WERI-Rb-1 (cell line): ENCODE measurements at regions not wholly inside any gene's neighbourhood (a gene's known extent, or its start where the extent isn't known, plus 50 kb on each side); places are given as distances from the start of the nearest gene placed in this dataset.

Experiments
- DNase-seq: peaks from one replicate; pipeline ENCODE4 v3.0.0-alpha.2; 2020
- H3K27ac ChIP-seq: fragments of 250-450 bp; sonication (Bioruptor Pico); 2 replicates; pipeline ENCODE4 v1.5.1; 2020; ENCODE audit warnings: mild to moderate bottlenecking, moderate library complexity
- H3K27me3 ChIP-seq: fragments of 250-450 bp; sonication (Bioruptor Pico); 2 replicates; pipeline ENCODE4 v1.5.1; 2021; ENCODE audit warnings: mild to moderate bottlenecking, low read depth, moderate library complexity; ENCODE audit not compliant: insufficient read depth, severe bottlenecking
- H3K36me3 ChIP-seq: fragments of 250-450 bp; sonication (Bioruptor Pico); 2 replicates; pipeline ENCODE4 v1.5.1; 2020; ENCODE audit warnings: mild to moderate bottlenecking, moderate library complexity
- H3K4me3 ChIP-seq: 2 replicates; pipeline ENCODE4 v1.5.1; 2011; ENCODE audit warnings: low read depth, mild to moderate bottlenecking, control low read depth, low read length
- H3K9me3 ChIP-seq: fragments of 250-450 bp; sonication (Bioruptor Pico); 2 replicates; pipeline ENCODE4 v1.5.1; 2021; ENCODE audit warnings: mild to moderate bottlenecking, moderate library complexity; ENCODE audit not compliant: severe bottlenecking
- CTCF ChIP-seq: IDR thresholded peaks from 2 replicates; pipeline ENCODE4 v1.5.1; 2011; ENCODE audit warnings: low read depth, mild to moderate bottlenecking, control low read depth, inconsistent platforms, low read length

DNA sequence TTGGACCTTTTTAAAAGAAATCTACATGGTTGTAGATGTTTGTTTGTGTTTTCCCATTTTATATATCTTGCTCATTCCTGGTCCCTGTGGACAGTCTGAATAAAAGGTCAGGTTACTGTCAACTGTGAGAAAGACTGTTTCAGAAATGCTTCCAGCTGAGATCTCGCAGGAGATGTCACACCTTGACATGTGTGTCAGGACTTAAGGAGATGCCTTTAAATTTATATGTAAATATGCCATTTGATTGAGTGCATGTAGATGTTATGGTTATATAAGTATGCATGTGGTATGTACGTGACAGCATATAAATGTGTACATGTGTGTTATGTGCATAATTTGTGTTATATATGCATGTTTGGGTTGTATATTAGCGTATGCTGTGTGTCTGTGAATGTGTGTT is 2172.3 kb upstream of the CELF4 start:
- H3K27ac ChIP-seq = no peak overlapping the region
- H3K27me3 ChIP-seq = no peaks in the 10 kb centered on the region
- TF ChIP-seq CTCF = no peak
- H3K9me3 ChIP-seq = no peaks in the 10 kb centered on the region
- H3K4me3 ChIP-seq = no peak overlapping the region
- H3K36me3 ChIP-seq = no peaks in the 10 kb centered on the region
- no peak for DNase-seq

DNA sequence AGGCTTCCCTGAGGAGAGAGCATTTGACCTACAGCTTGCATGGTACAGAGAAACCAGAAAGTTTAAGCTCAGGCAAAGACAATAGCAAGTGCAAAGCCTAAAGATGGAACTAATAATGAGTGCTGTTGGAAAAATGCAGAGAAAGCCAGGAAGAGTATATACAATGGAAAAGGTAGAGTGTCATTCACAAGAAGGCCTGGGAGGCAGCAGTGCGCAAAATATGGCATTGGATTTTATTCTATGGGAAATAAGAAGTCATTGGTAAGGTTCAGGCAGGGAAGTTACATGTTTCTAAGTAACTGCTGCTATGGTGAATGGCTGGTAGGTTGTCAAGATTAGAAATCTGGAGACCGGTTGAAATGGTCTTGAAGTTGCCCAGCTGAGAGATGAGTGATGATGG is 2167.3 kb upstream of the CELF4 start:
- H3K27me3 ChIP-seq = no peaks in the 10 kb centered on the region
- no peak overlapping the region for H3K4me3 ChIP-seq
- no peaks in the 10 kb centered on the region for H3K36me3 ChIP-seq
- no peak for TF ChIP-seq CTCF
- no peaks in the 10 kb centered on the region for H3K9me3 ChIP-seq
- no peak for DNase-seq
- H3K27ac ChIP-seq = no peak overlapping the region

DNA sequence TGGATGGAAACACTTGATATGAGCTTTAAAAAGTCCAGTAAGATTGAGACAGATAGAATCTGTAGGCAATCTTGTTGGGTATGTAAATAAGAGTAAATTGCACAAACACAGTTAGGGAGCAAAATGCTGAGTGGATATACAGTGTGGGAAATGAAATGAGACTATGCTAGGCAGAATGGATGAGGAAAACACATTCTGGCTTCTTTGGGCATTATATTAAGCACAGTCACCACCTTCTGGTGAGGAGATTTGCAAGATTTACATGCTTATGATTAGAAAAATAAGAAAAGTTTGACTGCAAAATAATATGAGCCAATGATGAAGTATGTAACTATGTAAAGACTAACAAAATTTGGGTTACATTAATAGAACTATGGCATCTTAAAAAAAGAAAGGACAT is 2165.0 kb upstream of the CELF4 start:
- H3K36me3 ChIP-seq = no peaks in the 10 kb centered on the region
- H3K27me3 ChIP-seq = no peaks in the 10 kb centered on the region
- no peak for TF ChIP-seq CTCF
- DNase-seq = no peak
- no peak overlapping the region for H3K27ac ChIP-seq
- no peaks in the 10 kb centered on the region for H3K9me3 ChIP-seq
- H3K4me3 ChIP-seq = no peak overlapping the region

DNA sequence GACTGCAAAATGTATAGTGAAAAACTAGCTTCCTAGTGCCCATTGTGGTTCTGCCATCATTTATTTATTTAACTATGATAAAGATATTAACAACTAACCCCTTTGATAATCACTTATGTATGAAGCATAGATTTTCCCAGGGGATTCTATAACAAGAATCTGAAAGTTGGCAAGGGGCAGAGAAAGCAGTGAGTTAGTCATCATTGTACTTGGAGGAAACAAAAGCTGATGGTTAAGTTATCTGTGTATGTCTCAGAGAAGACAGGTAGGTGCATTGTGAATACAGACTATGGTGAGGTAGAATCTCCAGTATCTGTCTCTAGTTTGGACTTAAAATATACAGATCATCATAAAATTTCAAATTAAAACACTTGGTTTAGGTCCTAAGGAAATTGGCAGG is 2159.1 kb upstream of the CELF4 start:
- Histone ChIP-seq H3K36me3 (no peaks in the 10 kb centered on the region), H3K27ac (no peak overlapping the region), H3K27me3 (no peaks in the 10 kb centered on the region), H3K4me3 (no peak overlapping the region), H3K9me3 (no peaks in the 10 kb centered on the region)
- TF ChIP-seq CTCF = no peak
- no peak for DNase-seq

DNA sequence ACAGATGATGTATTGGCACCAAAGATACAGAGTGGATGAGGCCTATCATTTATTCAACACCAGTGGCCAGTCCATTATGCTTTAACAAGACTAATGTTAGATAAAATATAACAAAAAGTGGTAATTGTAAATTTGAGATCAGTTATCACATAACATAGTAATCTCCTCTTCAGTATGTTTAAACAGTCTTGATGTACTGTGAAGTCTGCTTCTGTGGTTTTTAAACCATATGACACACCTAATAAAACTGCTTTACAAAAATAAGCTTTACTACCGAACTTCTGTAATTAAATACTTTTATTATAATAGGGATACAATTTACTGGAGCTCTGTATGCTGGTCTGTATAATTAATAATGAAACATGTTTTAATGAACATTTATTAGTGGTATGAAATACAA is 2156.1 kb upstream of the CELF4 start:
- DNase-seq = no peak
- no peak for TF ChIP-seq CTCF
- Histone ChIP-seq H3K36me3 (no peaks in the 10 kb centered on the region), H3K27ac (no peak overlapping the region), H3K4me3 (no peak overlapping the region), H3K27me3 (no peaks in the 10 kb centered on the region), H3K9me3 (no peaks in the 10 kb centered on the region)

GRCh38 chr18:39713961-39714360 is 2148.4 kb upstream of the CELF4 start:
- no peak overlapping the region for H3K27ac ChIP-seq
- H3K9me3 ChIP-seq = no peaks in the 10 kb centered on the region
- H3K36me3 ChIP-seq = no peaks in the 10 kb centered on the region
- H3K27me3 ChIP-seq = no peaks in the 10 kb centered on the region
- DNase-seq = no peak
- H3K4me3 ChIP-seq = no peak overlapping the region
- TF ChIP-seq CTCF = no peak
